GM19397 (cell line): ENCODE measurements at regions not wholly inside any gene's neighbourhood (a gene's known extent, or its start where the extent isn't known, plus 50 kb on each side); places are given as distances from the start of the nearest gene placed in this dataset.

ENCODE experiments used
- ATAC-seq: cut with Tn5 transposase; IDR thresholded peaks from one replicate; pipeline ENCODE4 v1.9.1; 2021; ENCODE audit warnings: mild to moderate bottlenecking, moderate library complexity; ENCODE audit not compliant: unreplicated experiment

DNA sequence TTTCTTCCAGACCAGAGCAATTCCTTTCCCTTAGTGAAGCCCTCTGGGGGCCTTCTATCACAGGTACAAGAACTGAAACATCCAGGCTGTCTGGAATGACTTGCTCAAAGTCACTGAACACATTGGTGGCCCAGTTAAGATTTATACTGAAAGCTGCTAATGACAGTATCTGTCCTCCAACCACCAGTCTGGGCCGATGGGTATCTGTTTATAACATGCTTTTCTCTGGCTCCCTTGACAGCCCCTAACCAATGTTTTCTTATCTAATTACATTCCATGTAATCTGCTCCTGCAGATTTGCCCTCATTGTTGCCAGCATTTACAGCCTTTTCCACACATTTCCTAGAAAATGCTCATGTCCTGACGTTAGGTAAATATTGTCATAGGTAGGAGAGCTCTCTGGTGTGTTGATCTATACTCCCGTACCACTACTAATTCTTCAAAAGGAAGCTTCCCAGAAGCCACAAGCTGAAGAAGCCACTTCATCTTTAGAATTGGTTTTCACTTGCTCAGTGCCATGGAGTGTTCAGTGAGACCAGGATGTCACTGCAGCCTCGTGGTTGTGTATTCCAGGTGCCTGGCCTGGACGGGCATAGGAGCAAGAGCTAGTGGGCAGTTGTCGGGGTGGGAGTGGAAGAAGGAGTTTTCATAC lies 163.9 kb downstream of the TSEN15 start:
- ATAC-seq = no peak

DNA sequence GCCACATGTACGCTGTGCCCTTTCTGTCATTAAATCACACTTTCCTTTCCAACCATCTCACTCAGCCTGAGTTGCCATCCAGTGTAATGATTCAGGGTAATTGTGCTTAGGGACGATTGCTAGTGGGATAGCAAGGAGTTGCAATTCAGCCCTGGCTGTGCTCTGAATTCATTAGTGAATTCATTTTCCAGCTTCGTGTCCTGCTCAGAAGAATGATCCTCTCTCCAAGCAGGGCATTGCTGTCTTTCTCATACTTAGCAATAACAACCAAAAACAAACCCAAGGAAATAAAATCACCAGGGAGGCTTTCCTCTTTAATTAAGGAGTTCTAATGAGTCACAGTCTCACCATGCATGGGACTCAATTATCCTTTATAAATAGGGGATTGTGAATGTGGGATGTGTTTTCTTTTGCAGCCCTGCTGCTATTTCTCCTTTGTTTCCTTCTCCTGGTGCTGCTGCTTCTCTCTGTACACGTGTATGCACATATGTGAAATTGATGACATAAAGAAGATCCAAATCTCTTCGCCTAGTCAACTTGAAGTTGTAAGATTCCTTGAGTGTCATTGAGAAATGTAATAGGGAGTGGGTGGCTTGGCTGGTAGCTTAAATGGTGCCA lies 167.0 kb downstream of the TSEN15 start:
- no peak for ATAC-seq

DNA sequence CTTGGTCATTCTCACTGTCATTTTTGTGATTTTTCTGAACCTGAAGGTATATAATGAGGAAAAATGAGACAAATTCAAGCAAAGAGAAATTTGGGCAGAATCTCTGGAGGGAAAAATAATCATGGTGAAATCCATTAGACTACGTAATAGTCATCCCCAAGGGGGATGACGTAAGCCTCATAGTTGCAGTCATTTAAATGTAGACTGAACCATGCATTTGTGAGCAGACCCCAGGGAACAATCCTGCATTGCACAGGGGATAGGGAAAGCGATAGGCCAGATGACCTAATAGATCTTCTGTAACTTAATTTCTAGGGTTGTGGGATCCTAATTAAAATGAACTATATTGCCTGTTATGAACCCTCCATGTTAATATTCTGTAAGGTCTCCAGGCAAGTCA lies 167.4 kb upstream of the C1orf21 start:
- no peak for ATAC-seq

- ATAC-seq = no peak
Observed at GRCh38 chr1:184219883-184220282, 166.9 kb upstream of the C1orf21 start.

DNA sequence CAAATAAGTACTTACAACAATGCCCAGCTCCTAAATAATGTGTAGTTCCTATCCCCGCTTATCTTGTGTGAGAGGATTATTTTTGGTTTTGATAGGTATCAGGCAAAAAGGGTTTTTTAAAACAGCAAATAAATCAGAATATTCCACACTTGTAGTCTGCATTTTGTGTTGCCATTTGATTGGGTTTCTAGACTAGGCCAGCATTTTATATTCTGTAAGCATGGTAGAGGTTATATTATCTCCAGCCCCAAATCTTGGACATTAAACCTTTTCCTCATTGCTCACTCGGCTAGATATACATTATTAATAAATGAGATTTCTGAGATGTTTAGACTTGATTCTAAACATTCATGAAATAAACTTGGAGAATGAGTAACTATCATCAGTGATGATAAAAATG lies 165.7 kb upstream of the C1orf21 start:
- ATAC-seq = no peak

GRCh38 chr1:184222652-184223052 lies 164.2 kb upstream of the C1orf21 start:
- no peak for ATAC-seq

DNA sequence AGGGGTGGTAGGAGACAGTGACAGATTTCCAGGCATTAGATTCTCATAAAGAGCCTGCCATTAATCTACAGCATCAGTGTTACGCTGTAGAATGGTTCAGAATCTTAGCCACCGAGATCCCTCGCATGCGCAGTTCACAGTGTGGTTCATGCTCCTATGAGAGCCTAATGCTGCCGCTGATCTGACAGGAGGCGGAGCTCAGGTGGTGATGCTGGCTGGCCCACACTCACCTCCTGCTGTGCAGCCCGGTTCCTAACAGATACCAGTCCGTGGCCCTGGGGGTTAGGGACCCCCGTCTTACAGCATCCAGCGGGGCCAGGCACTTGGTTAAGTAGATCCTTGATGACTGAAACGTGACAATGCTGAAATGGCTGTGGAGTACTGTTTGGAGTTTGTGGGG lies 163.6 kb upstream of the C1orf21 start:
- no peak for ATAC-seq

DNA sequence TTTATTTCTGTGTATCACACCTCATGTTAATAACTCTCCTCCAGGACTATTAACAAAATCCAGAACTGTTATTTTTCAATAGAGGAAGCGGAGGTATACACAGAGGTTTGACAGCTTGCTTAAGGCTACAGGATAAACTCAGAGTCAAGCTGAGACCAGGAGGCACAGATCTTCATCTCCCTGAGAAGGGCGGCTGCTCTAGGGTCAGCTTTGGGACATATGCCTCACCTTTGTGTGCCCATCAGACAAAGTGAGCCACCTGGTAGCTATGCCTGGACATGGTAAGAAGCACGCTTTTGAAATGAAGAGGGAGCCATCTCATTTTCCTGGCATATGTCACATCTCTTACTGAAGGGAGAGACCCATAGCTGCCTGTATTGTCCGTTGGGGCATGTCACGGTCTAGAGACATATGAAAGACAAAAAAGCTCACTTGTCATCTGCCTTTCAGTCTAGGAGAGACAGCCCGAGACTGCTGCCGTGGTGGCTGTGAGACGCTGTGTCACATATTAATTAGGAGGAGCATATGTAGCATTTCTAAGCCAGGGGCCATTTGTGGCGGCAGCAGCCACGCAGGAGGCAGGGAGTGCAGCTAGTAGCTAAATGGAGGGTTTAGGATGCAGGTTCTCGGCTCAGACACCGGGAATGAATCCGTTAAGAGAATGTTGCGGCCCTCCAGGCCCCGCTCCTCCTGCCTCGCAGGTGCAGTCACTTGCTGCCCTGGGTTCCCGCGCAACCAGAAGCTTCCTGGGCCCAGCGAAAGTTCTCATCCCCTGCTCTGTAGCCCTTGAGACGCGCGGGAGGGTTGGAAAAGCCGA lies 161.3 kb upstream of the C1orf21 start:
- no peak for ATAC-seq

- ATAC-seq = no peak
Observed at GRCh38 chr1:184226100-184226487, 160.7 kb upstream of the C1orf21 start.

DNA sequence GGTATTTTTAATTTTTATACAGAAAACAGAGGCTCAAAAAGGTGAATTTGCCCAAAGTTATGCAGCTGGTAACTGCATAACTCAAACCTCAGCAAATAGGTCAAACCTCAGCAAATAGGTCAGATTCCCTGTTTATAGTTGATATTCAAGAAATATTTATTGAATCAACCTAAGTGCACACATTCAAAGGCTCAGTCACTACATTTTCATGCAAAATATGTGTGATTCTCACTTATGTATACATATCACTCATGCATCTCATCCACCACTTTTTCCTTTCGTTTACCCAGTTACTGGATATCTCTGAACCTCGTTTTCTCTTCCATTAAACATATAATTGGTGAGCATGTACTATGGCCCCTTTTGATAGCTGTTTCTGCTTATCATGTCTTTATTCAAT lies 158.3 kb upstream of the C1orf21 start:
- no peak for ATAC-seq

- no peak for ATAC-seq
Observed at GRCh38 chr1:184237588-184237987, 149.2 kb upstream of the C1orf21 start.

- ATAC-seq = no peak
Observed at GRCh38 chr1:184241446-184241845, 145.4 kb upstream of the C1orf21 start.

GRCh38 chr1:184242507-184242943 lies 144.3 kb upstream of the C1orf21 start:
- ATAC-seq = no peak

- no peak for ATAC-seq
Observed at GRCh38 chr1:184244962-184245361, 141.9 kb upstream of the C1orf21 start.

DNA sequence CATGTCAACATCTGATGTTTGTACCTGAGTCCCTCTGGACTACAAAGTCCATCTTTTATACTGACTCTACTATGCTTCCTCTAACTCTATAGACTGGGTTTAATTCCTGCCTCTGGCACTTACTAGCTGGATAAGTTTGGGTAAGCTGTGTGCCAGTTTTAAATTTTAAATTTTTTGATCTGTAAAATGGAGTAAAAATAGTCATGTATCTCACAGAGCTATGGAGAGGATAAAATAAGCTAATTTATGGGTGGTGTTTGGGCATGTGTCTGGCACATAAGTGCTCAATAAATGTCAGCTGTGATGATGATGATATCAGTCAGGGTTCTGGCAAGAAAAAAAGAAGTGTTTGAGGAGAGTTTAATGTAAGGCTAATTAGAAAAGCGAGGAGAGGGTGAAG lies 139.2 kb upstream of the C1orf21 start:
- ATAC-seq = no peak

DNA sequence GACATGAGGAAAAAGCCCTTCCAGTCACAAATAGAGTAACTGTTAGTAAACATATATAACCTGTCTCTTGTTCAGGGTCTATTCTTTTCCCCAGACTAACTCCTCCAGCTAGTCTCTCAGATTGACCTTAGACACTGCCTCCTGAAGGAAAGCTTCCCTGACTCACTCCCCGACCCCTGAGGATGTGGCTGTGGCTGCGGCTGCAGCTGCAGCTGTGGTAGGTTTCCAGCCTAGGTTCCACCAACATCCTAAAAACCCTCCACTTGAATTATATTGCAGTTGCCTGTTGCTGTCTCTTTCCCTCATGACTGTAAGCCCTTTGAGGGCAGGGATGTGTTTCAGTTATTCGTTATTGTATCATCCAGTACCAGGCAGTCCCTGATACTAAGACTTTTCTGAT lies 132.9 kb upstream of the C1orf21 start:
- ATAC-seq = no peak

DNA sequence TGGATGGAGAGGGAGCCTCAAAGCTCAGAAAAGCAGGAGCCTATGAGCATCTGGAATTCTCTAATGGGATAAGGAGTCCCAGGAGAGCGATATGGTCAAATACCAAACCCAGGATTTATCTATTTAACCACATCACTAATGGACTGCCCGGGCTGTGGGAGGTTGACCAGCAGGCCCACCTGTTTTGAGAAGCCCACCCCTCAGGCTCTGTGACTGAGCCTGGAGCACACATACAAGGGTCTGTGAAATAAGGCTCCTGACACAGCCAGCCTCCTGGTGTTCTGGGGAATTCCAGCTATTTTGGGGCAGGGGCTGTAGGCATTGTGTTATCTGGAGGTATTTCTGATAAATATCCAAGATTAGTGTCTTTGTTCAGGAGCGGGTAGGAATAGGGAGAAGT lies 132.0 kb upstream of the C1orf21 start:
- ATAC-seq = no peak

DNA sequence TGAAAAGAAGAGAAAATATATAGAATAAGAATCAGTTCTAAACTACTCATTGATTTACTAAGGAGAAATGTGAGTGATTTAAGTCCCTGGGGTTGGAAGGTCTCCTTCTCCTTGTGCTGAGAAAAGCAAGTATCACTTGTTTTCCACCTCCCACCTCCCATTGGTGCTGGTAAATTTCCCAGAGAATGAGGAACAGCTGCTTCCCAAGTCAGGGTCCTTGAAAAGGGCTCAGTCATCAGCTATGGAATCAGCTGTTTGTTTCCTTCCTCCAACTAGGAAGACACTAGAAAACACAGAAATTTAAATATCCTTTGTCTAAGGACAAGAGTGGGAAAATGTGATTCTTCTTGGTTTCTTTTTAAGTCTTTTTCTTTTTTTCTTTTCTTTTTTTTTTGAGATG lies 131.3 kb upstream of the C1orf21 start:
- no peak for ATAC-seq

DNA sequence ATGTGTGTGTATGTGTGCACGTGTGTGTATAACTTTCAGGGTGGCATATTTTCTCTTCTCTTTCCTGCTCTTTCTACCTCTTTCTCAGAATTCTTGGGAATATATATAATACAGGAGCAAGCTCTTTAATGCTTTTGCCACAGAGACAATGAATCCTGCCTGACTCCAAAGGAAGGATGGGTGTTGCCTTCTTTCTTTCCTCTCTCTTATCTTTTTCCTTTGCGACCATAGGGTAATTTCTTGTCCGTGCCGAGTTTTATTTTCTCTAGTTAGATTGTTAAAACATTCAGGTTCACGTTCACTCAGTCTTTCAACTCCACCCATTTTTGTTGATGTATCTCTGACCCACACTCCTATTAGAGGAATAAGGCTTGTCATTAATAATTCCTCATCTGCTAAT lies 129.0 kb upstream of the C1orf21 start:
- no peak for ATAC-seq

- no peak for ATAC-seq
Observed at GRCh38 chr1:184258525-184258924, 128.3 kb upstream of the C1orf21 start.

DNA sequence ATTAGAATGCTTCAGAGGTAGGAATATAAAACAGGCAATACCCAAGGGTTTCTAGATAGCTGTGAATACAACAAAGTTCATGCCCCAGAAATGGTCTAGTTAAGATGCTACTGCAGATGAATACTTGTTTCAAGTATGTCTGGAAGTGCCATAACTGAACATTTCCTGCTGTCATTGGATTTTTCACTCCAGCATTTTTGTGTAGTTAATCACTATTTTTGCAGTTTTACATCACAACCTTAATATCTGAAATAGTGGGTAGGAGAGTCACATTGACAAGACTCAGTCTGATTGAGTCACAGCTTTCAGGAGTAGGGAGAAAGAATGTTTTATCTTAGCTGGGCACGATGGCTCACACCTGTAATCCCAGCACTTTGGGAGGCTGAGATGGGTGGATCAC lies 126.4 kb upstream of the C1orf21 start:
- no peak for ATAC-seq

- ATAC-seq = no peak
Observed at GRCh38 chr1:184262109-184262508, 124.7 kb upstream of the C1orf21 start.
